Esophagus (tissue), 2 donors: ENCODE measurements at regions not wholly inside any gene's neighbourhood (a gene's known extent, or its start where the extent isn't known, plus 50 kb on each side); places are given as distances from the start of the nearest gene placed in this dataset.

Experiments used
- H3K27ac ChIP-seq, 2 donors: one replicate each; pipeline ENCODE4 v1.5.1; 2013; ENCODE audit warnings: low read depth in 2 of 2, mild to moderate bottlenecking in 2 of 2, inconsistent platforms in 1 of 2, low read length in 1 of 2, moderate library complexity in 1 of 2
- H3K27me3 ChIP-seq, 2 donors: one replicate each; pipeline ENCODE4 v1.6.1; 2013; ENCODE audit warnings: low read length in 2 of 2, control low read depth in 1 of 2, mild to moderate bottlenecking in 1 of 2; ENCODE audit not compliant: insufficient read depth in 2 of 2, control insufficient read depth in 1 of 2
- H3K36me3 ChIP-seq, 2 donors: one replicate each; pipeline ENCODE4 v1.6.1; 2013; ENCODE audit warnings: low read length in 1 of 2; ENCODE audit not compliant: control insufficient read depth in 2 of 2, insufficient read depth in 2 of 2
- H3K4me1 ChIP-seq, 2 donors: one replicate each; pipeline ENCODE4 v1.6.1; 2013; ENCODE audit warnings: low read length in 1 of 2; ENCODE audit not compliant: control insufficient read depth in 2 of 2, insufficient read depth in 2 of 2
- H3K4me3 ChIP-seq, 2 donors: one replicate each; pipeline ENCODE4 v1.5.1; 2013; ENCODE audit warnings: low read length in 2 of 2, mild to moderate bottlenecking in 2 of 2, low read depth in 1 of 2, moderate library complexity in 1 of 2
- H3K9me3 ChIP-seq, 2 donors: one replicate each; pipeline ENCODE4 v1.6.1; 2013; ENCODE audit warnings: mild to moderate bottlenecking in 2 of 2, low read depth in 1 of 2, low read length in 1 of 2, moderate library complexity in 1 of 2; ENCODE audit not compliant: control insufficient read depth in 2 of 2, insufficient read depth in 1 of 2
- WGBS, 2 donors: extraction: QIAGEN DNeasy Blood & Tissue Kit; methylation state at CpG; one replicate each; pipeline ENCODE4 v1.1.7; 2013; 5-methylcytosine and 5-hydroxymethylcytosine counted together
- donor health status: healthy with polysubstance abuse.
- donor health status: Bipolar disorder and iron deficiency.

DNA sequence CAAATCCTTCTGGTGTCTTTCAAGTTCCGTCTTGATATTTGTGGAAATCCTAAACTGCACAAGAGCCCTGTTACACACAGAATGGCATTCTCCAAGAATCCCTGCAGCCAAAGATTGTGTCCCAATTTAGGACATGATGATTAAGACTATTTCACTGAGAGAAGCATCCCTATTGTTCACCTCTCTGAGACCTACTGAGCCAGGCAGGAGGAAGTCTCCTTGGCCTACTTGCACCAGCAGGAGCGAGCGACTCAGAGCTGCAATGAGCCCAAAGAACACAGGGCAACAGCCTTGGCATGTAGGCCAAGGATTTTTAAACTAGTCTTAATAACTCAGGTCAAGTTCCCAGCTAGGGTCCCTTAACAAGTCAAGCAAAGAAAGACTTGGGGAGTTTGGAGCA lies 79.4 kb upstream of the RUNX1 start:
- 95 to 96% methylated on average over 3 of the region's 3 CpGs for WGBS, 2 donors
- Histone ChIP-seq H3K4me1 (no peaks in the 10 kb centered on the region), H3K36me3 (no peaks in the 10 kb centered on the region), H3K27me3 (no peaks in the 10 kb centered on the region), H3K4me3 (no peak overlapping the region), H3K9me3 (no peaks in the 10 kb centered on the region), H3K27ac (no peak overlapping the region)

DNA sequence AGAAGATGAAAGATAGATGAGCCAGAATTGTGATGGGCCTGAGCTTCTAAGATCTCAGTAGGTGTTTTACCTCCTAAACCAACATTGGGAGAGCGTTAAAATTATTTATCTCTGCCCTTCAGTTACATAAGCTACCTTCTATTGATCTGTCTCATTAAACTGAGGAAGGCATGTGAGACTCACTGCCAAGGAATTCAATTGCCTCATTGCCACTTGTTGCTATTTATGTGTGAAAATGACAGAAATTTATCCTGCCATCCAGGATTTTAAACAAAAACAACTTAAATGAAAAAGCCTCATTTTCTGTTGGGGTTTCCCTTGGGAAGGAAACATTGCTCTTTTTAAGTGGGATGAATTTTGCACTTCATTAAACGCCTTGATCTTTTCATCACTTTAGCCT lies 78.7 kb upstream of the RUNX1 start:
- 70 to 72% methylated on average over 2 of the region's 2 CpGs for WGBS, 2 donors

DNA sequence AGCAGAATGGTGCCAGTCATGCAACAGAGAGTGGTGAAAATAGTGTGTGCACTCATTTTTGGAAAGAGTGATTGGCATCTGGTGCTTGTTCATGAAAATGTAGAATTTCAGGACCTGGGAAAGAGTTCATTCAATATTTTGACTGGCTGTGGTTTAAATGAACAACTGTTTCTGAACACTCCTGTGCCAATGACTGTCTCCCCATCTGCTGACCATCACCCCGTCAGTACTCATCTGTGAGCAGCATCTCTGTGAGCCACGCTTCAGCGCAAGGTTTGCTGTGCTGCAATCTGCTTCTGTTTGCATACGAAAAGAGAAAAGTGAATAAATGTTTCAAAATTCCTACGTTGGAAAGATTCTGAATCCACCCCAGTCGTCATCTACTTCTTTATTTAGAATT lies 77.9 kb upstream of the RUNX1 start:
- H3K36me3 ChIP-seq: no peaks in the 10 kb centered on the region
- WGBS, 2 donors: 84 to 90% methylated on average over 6 of the region's 6 CpGs
- no peaks in the 10 kb centered on the region for H3K9me3 ChIP-seq
- H3K27ac ChIP-seq: no peak overlapping the region
- no peaks in the 10 kb centered on the region for H3K4me1 ChIP-seq
- no peak overlapping the region for H3K4me3 ChIP-seq
- H3K27me3 ChIP-seq: no peaks in the 10 kb centered on the region

More for the DNA sequence above, 78.7 kb upstream of the RUNX1 start:
- H3K4me1 ChIP-seq: no peaks in the 10 kb centered on the region
- no peaks in the 10 kb centered on the region for H3K36me3 ChIP-seq
- no peaks in the 10 kb centered on the region for H3K27me3 ChIP-seq
- no peak overlapping the region for H3K4me3 ChIP-seq
- no peak overlapping the region for H3K27ac ChIP-seq
- H3K9me3 ChIP-seq: no peaks in the 10 kb centered on the region

DNA sequence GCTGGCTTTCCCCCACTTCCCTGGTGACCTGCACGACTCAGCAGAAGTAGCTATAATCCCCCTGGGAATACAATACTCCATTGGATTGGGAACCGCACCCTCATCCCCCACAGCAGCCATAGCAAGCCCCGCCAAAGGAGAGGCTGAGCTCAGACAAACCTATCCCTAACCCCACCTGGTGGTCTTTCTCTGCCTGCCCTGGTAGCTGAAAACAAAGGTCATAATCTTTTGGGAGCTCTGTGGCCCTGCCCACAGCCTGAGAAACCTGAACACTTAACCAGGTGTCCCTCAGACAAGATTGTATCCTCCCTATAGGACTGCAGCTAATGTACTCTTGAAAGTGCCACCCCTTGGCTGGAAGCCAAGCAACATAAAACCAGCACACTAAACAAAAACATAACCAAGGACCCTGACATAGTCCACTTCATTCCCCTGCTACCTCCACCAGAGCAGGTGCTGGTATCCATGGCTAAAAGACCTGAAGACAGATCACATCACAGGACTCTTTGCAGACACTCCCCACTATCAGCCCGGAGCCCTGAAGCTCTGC lies 71.6 kb upstream of the RUNX1 start:
- no peak overlapping the region for H3K27ac ChIP-seq
- no peaks in the 10 kb centered on the region for H3K9me3 ChIP-seq
- no peaks in the 10 kb centered on the region for H3K4me1 ChIP-seq
- H3K36me3 ChIP-seq: no peaks in the 10 kb centered on the region
- 76 to 84% methylated on average over 4 of the region's 4 CpGs for WGBS, 2 donors
- H3K4me3 ChIP-seq: no peak overlapping the region
- H3K27me3 ChIP-seq: no peaks in the 10 kb centered on the region

DNA sequence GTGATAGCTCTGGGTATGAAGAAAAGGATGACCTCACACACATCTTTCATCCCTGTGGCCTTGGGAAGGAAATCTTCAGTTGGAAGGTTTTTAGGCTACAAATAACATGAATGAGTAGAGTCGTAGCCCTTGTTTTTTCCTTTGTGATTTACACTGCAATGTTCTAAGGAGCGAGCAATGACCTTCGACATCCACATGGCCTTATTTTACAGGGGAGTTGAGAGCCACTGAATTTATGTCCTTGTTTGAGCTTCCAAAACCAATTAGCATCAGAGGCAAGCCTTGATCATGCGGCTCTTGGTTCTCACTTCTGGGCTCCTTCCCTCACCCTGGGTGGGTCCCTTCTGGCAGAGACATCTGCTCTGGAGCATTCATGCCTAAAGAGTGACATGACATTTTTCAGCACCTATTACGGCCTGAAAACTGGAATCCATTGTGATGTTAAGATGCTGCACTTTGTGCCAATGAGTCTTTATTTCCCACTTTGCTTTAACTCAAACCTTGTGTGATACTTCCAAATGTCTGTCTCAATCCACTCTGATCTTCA lies 70.5 kb upstream of the RUNX1 start:
- H3K4me1 ChIP-seq: no peaks in the 10 kb centered on the region
- 94 to 95% methylated on average over 5 of the region's 5 CpGs for WGBS, 2 donors
- no peaks in the 10 kb centered on the region for H3K27me3 ChIP-seq
- no peak overlapping the region for H3K27ac ChIP-seq
- no peak overlapping the region for H3K4me3 ChIP-seq
- H3K9me3 ChIP-seq: no peaks in the 10 kb centered on the region
- H3K36me3 ChIP-seq: no peaks in the 10 kb centered on the region

DNA sequence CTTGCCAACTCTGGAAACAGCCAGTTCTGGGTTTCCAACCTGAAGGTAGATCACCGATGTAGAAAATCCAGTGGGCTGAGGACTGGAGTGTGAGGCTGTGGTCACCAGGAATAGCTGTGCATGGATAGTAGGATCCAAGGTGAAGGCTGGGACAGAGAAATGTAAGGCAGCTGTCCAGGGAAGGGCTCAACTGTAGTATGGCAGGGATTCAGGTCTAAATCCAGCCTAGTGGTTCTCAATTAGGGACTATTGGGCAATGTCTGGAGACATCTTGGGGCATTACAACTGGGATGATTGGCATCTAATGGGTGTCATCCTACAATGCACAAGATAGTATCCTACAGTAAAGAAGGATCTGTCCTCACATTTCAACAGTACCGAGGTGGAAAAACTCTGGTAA lies 67.7 kb upstream of the RUNX1 start:
- H3K4me1 ChIP-seq: no peaks in the 10 kb centered on the region
- no peaks in the 10 kb centered on the region for H3K9me3 ChIP-seq
- H3K27me3 ChIP-seq: no peaks in the 10 kb centered on the region
- H3K4me3 ChIP-seq: no peak overlapping the region
- H3K36me3 ChIP-seq: no peaks in the 10 kb centered on the region
- H3K27ac ChIP-seq: no peak overlapping the region
- 96 to 98% methylated on average over 2 of the region's 2 CpGs for WGBS, 2 donors

DNA sequence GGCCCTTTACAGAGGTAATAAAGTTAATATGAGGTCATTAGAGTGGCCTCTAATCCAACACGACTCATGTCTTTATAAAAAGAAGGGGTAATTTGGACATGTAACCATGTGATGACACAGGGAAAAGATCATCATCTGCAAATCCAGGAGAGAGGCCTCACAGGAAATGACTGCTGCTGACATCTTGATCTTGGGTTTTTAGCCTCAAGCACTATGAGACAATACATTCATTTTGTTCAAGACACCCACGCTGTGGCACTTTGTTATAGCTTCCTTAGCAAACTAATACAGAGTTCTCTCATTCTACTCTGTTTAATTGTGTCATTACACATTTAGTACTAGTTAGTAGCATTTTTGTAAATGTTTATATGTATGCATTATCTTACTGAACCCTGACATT lies 64.0 kb upstream of the RUNX1 start:
- no peak overlapping the region for H3K4me3 ChIP-seq
- no peaks in the 10 kb centered on the region for H3K4me1 ChIP-seq
- no peaks in the 10 kb centered on the region for H3K9me3 ChIP-seq
- no peaks in the 10 kb centered on the region for H3K27me3 ChIP-seq
- 60 to 71% methylated on average over 2 of the region's 2 CpGs for WGBS, 2 donors
- H3K36me3 ChIP-seq: no peaks in the 10 kb centered on the region
- H3K27ac ChIP-seq: no peak overlapping the region

DNA sequence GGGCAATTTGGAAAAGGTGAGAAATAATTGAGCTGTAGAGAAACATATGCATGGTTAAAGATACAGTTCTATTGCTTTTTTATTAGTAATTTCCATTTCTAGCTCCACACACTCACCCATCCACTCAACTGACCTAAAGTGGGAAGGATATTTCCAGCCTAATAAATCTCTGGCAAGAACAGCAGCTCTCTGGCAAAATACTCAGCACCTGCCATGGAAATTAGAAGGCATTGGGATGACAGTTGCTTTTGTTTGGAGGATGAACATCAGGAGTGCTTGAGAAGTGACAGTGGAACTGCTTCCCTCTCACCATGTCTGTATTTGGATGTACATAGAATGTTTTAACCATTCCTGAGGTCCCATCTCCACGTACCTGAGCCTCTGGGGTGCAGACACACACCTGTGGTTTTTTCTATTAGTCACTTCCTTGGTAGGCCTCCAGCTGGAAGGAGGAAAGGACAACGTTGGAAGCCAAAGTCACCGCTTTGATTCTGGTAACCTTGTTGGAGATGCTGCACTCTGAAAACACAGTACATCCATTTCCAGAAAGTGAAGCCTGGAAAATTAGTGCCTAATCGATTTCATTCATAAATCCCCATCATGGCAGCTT lies 62.3 kb upstream of the RUNX1 start:
- Histone ChIP-seq H3K4me3 (no peak overlapping the region), H3K9me3 (no peaks in the 10 kb centered on the region), H3K4me1 (no peaks in the 10 kb centered on the region), H3K36me3 (no peaks in the 10 kb centered on the region), H3K27ac (no peak overlapping the region), H3K27me3 (no peaks in the 10 kb centered on the region)
- WGBS, 2 donors: 41 to 49% methylated on average over 4 of the region's 4 CpGs

DNA sequence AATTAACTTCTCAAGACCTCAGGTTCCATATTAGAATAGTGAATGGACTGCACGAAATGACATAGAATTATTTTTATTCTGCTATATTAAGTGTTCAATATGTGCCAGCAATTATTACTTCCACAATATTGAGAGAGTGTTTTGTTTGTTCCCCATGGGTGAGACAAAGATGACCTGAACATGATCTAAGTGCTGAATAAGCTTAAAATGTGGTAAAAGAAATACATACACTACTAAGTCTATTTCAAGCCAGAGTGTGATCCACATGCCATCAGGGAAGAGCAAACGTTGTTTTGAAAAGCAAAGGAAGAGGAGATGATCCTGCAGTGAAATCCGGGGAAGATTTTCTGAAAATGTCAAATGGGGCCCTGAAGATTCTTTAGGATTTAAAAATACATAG lies 59.8 kb upstream of the RUNX1 start:
- Histone ChIP-seq H3K9me3 (no peaks in the 10 kb centered on the region), H3K4me3 (no peak overlapping the region), H3K36me3 (no peaks in the 10 kb centered on the region), H3K27ac (no peak overlapping the region), H3K27me3 (no peaks in the 10 kb centered on the region), H3K4me1 (no peaks in the 10 kb centered on the region)
- 76 to 84% methylated on average over 3 of the region's 3 CpGs for WGBS, 2 donors

DNA sequence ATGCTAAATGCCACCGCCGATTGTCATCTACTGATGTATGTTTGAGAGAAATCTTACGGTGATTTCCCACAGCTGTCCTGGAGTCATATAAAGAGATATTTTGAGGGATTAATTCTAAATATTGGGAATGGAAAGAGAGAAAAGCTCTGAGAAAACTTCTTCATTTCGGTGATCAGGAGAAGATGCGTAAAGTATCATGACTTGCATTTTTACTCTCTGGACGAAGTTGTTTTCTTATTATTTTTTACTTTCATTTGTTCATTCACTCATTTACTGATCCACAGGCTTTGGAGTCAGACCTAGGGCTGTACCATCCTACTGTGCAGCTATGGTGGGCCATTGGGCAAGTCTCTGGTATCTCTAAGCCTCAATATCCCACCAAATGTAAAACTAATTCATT lies 58.4 kb upstream of the RUNX1 start:
- Histone ChIP-seq H3K4me1 (no peaks in the 10 kb centered on the region), H3K4me3 (no peak overlapping the region), H3K27me3 (no peaks in the 10 kb centered on the region), H3K36me3 (no peaks in the 10 kb centered on the region), H3K9me3 (no peaks in the 10 kb centered on the region), H3K27ac (no peak overlapping the region)
- WGBS, 2 donors: 80 to 86% methylated on average over 6 of the region's 6 CpGs
